ENCODE measurements at regions not wholly inside any gene's neighbourhood (a gene's known extent, or its start where the extent isn't known, plus 50 kb on each side); places are given as distances from the start of the nearest gene placed in this dataset.

GRCh38 chr4:80140194-80140593 is 57.1 kb upstream of the PRDM8 start:
- no peak for ATAC-seq
- Histone ChIP-seq H3K36me3 (ENCODE audit: low read depth) (no peaks in the 10 kb centered on the region), H3K4me1 (ENCODE audit: low read depth) (no peaks in the 10 kb centered on the region), H3K4me3 (no peak overlapping the region), H3K9me3 (no peaks in the 10 kb centered on the region)
- TF ChIP-seq CTCF (IDR thresholded peaks at IDR 0.05) = no peak
- intact Hi-C loops (cut with DNase I, micrococcal nuclease) = no loop called here
- no peak for DNase-seq

GRCh38 chr4:80139671-80140070 is 57.6 kb upstream of the PRDM8 start:
- no peak for TF ChIP-seq CTCF (IDR thresholded peaks at IDR 0.05)
- intact Hi-C loops (cut with DNase I, micrococcal nuclease) = no loop called here
- DNase-seq (no peak), ATAC-seq (no peak)
- Histone ChIP-seq H3K36me3 (ENCODE audit: low read depth) (no peaks in the 10 kb centered on the region), H3K4me3 (no peak overlapping the region), H3K4me1 (ENCODE audit: low read depth) (no peaks in the 10 kb centered on the region), H3K9me3 (no peaks in the 10 kb centered on the region)

- intact Hi-C loops (cut with DNase I, micrococcal nuclease) = no loop called here
- H3K9me3 ChIP-seq = no peaks in the 10 kb centered on the region
These were observed 58.5 kb upstream of the PRDM8 start for GRCh38 chr4:80138551-80139538.

GRCh38 chr4:80137631-80138030 is 59.7 kb upstream of the PRDM8 start:
- Histone ChIP-seq H3K4me3 (no peak overlapping the region), H3K4me1 (ENCODE audit: low read depth) (no peaks in the 10 kb centered on the region), H3K9me3 (no peaks in the 10 kb centered on the region), H3K36me3 (ENCODE audit: low read depth) (no peaks in the 10 kb centered on the region)
- TF ChIP-seq CTCF (IDR thresholded peaks at IDR 0.05) = no peak
- intact Hi-C loops (cut with DNase I, micrococcal nuclease) = no loop called here
- ATAC-seq = no peak
- no peak for DNase-seq

More at GRCh38 chr4:80138551-80139538, 58.5 kb upstream of the PRDM8 start:
- Histone ChIP-seq H3K4me1 (ENCODE audit: low read depth) (no peaks in the 10 kb centered on the region), H3K4me3 (no peak overlapping the region), H3K36me3 (ENCODE audit: low read depth) (no peaks in the 10 kb centered on the region)
- no peak for TF ChIP-seq CTCF (IDR thresholded peaks at IDR 0.05)
- ATAC-seq (peak; percentile 56), DNase-seq (peak in 1 of 3 donors; percentile 16)

GRCh38 chr4:80136270-80136669 is 61.0 kb upstream of the PRDM8 start:
- Histone ChIP-seq H3K36me3 (ENCODE audit: low read depth) (no peaks in the 10 kb centered on the region), H3K9me3 (no peaks in the 10 kb centered on the region), H3K4me3 (no peak overlapping the region), H3K4me1 (ENCODE audit: low read depth) (no peaks in the 10 kb centered on the region)
- intact Hi-C loops (cut with DNase I, micrococcal nuclease) = no loop called here
- DNase-seq = no peak
- ATAC-seq = peak; percentile 43
- TF ChIP-seq CTCF (IDR thresholded peaks at IDR 0.05) = no peak

Measured in mucosa of descending colon (tissue), 3 donors.